ENCODE measurements at regions not wholly inside any gene's neighbourhood (a gene's known extent, or its start where the extent isn't known, plus 50 kb on each side); places are given as distances from the start of the nearest gene placed in this dataset.
"Not testable (repeated sequence)": the region's sequence is repeated elsewhere in the genome, so short reads cannot be mapped to it uniquely, and the experiment has no call there.

DNA sequence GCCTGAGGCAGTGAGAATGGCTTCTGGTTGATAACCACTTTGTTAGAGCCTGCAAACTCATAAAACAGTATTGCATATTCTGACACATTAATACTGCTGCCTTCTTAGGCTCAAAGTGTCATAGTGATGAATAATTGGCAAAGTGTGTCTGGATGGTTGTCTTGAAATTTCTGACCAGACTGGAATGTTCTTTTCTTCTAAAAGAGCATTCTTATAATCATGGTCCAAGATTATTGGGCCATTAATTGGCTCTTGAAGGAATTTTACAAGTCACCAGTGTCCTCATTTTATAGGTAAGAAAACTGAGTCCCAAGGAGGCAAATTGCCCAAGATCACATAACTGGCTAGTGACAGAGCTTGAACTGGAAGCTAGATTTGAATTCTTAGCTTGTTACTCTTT, 111.7 kb downstream of the PCSK1 start:
- H3K9ac ChIP-seq (ENCODE audit: low read length in 3 of 3) = no peak overlapping the region
- no peaks in the 10 kb centered on the region for H3K4me1 ChIP-seq (ENCODE audit: control insufficient read depth in 2 of 3, insufficient read depth in 2 of 3, low read depth in 1 of 3, low read length in 3 of 3)
- TF ChIP-seq, protein P1, sequence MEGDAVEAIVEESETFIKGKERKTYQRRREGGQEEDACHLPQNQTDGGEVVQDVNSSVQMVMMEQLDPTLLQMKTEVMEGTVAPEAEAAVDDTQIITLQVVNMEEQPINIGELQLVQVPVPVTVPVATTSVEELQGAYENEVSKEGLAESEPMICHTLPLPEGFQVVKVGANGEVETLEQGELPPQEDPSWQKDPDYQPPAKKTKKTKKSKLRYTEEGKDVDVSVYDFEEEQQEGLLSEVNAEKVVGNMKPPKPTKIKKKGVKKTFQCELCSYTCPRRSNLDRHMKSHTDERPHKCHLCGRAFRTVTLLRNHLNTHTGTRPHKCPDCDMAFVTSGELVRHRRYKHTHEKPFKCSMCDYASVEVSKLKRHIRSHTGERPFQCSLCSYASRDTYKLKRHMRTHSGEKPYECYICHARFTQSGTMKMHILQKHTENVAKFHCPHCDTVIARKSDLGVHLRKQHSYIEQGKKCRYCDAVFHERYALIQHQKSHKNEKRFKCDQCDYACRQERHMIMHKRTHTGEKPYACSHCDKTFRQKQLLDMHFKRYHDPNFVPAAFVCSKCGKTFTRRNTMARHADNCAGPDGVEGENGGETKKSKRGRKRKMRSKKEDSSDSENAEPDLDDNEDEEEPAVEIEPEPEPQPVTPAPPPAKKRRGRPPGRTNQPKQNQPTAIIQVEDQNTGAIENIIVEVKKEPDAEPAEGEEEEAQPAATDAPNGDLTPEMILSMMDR (IDR thresholded peaks at IDR 0.05; ENCODE audit: borderline replicate concordance, extremely low read depth, insufficient read depth) = no peak
- no peak for DNase-seq
- H3K27ac ChIP-seq (ENCODE audit: low read depth in 2 of 2, low read length in 2 of 2) = no peak overlapping the region
- no peaks in the 10 kb centered on the region for H3K36me3 ChIP-seq (ENCODE audit: control insufficient read depth in 2 of 3, insufficient read depth in 3 of 3, low read length in 3 of 3)
- H3K27me3 ChIP-seq (ENCODE audit: control insufficient read depth, insufficient read depth, low read length) = no peaks in the 10 kb centered on the region
- no peaks in the 10 kb centered on the region for H3K9me3 ChIP-seq (ENCODE audit: control insufficient read depth in 2 of 3, insufficient read depth in 1 of 3, low read length in 3 of 3)
- no peak overlapping the region for H3K4me3 ChIP-seq (ENCODE audit: low read length in 3 of 3)
- intact Hi-C loops (cut with DNase I) = no loop called here
- FAIRE-seq = no peak

- Histone ChIP-seq H3K4me3 (ENCODE audit: low read length in 3 of 3) (no peak overlapping the region), H3K36me3 (ENCODE audit: control insufficient read depth in 2 of 3, insufficient read depth in 3 of 3, low read length in 3 of 3) (no peaks in the 10 kb centered on the region), H3K4me1 (ENCODE audit: control insufficient read depth in 2 of 3, insufficient read depth in 2 of 3, low read depth in 1 of 3, low read length in 3 of 3) (no peaks in the 10 kb centered on the region), H3K9ac (ENCODE audit: low read length in 3 of 3) (no peak overlapping the region), H3K27me3 (ENCODE audit: control insufficient read depth, insufficient read depth, low read length) (no peaks in the 10 kb centered on the region), H3K27ac (ENCODE audit: low read depth in 2 of 2, low read length in 2 of 2) (no peak overlapping the region), H3K9me3 (ENCODE audit: control insufficient read depth in 2 of 3, insufficient read depth in 1 of 3, low read length in 3 of 3) (no peaks in the 10 kb centered on the region)
- DNase-seq (no peak), FAIRE-seq (no peak)
- TF ChIP-seq, protein P1 (IDR thresholded peaks at IDR 0.05; ENCODE audit: borderline replicate concordance, extremely low read depth, insufficient read depth) = no peak
- intact Hi-C loops (cut with DNase I) = no loop called here
These were observed 112.3 kb downstream of the PCSK1 start for GRCh38 chr5:96320797-96321196.

DNA sequence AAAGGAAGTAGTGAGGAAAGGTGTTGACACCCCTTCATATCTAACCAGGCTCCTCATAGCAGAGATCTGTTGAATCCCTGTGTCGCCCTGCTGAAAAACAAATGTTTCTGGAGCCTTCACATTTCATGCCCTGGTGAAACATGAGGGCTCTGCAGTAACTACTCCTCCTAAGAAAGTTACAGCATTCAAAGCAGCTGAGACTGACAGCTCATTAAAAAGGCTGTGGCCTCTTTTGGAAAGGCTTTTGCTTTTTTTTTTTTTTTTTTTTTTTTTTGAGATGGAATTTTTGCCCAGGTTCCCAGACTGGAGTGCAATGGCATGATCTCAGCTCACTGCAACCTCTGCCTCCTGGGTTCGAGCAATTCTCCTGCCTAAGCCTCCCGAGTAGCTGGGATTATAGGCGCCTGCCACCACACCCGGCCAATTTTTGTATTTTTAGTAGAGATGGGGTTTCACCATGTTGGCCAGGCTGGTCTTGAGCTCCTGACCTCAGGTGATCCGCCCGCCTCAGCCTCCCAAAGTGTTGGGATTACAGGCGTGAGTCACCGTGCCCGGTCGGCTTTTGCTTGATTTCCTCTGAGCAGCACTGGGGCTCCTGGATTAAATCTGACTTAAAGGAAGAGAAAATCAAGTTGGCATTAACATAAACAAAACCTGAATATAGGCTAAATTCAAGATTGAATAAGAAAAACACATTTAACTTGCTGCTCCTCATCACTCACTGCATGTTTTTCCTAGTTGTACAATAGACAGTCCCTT, 112.9 kb downstream of the PCSK1 start:
- intact Hi-C loops (cut with DNase I); H3K9ac ChIP-seq (ENCODE audit: low read length in 3 of 3); FAIRE-seq; H3K4me1 ChIP-seq (ENCODE audit: control insufficient read depth in 2 of 3, insufficient read depth in 2 of 3, low read depth in 1 of 3, low read length in 3 of 3); H3K9me3 ChIP-seq (ENCODE audit: control insufficient read depth in 2 of 3, insufficient read depth in 1 of 3, low read length in 3 of 3); H3K4me3 ChIP-seq (ENCODE audit: low read length in 3 of 3); DNase-seq; H3K27ac ChIP-seq (ENCODE audit: low read depth in 2 of 2, low read length in 2 of 2); H3K36me3 ChIP-seq (ENCODE audit: control insufficient read depth in 2 of 3, insufficient read depth in 3 of 3, low read length in 3 of 3); H3K27me3 ChIP-seq (ENCODE audit: control insufficient read depth, insufficient read depth, low read length): not testable (repeated sequence)

GRCh38 chr5:96318569-96319110, 114.4 kb downstream of the PCSK1 start:
- TF ChIP-seq, protein P1 (IDR thresholded peaks at IDR 0.05; ENCODE audit: borderline replicate concordance, extremely low read depth, insufficient read depth) = no peak
- no peak for FAIRE-seq
- H3K9me3 ChIP-seq (ENCODE audit: control insufficient read depth in 2 of 3, insufficient read depth in 1 of 3, low read length in 3 of 3) = no peaks in the 10 kb centered on the region
- no peak overlapping the region for H3K9ac ChIP-seq (ENCODE audit: low read length in 3 of 3)
- no peaks in the 10 kb centered on the region for H3K36me3 ChIP-seq (ENCODE audit: control insufficient read depth in 2 of 3, insufficient read depth in 3 of 3, low read length in 3 of 3)
- no peaks in the 10 kb centered on the region for H3K27me3 ChIP-seq (ENCODE audit: control insufficient read depth, insufficient read depth, low read length)
- no peak overlapping the region for H3K27ac ChIP-seq (ENCODE audit: low read depth in 2 of 2, low read length in 2 of 2)
- DNase-seq = no peak
- intact Hi-C loops (cut with DNase I) = no loop called here
- H3K4me3 ChIP-seq (ENCODE audit: low read length in 3 of 3) = no peak overlapping the region
- no peaks in the 10 kb centered on the region for H3K4me1 ChIP-seq (ENCODE audit: control insufficient read depth in 2 of 3, insufficient read depth in 2 of 3, low read depth in 1 of 3, low read length in 3 of 3)
